ENCODE measurements at regions not wholly inside any gene's neighbourhood (a gene's known extent, or its start where the extent isn't known, plus 50 kb on each side); places are given as distances from the start of the nearest gene placed in this dataset.

DNA sequence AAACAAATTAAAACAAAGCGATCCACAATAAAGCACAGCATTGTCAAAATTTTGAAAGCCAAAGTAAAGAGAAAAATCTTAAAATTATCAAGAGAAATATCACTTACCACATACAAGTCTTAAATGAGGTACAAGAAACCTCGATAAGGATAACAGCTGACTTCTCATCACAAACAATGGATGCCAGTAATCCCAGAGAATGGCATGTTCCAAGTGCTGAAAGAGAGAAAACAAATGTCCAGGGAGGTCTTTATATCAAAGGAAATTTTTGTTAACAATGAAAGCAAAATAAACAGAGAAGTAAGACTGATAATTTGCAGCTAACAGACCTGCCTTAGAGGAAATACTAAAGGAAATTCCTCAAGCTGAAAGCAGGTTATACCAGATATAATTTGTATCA, 460.4 kb upstream of the HS3ST1 start:
- TF ChIP-seq CTCF (conservative IDR thresholded peaks at IDR 0.05; ENCODE audit: low read depth, low read length): no peak
- TF ChIP-seq EZH2 (IDR thresholded peaks at IDR 0.05; ENCODE audit: borderline replicate concordance, low read depth, low read length, poor library complexity, severe bottlenecking): no peak

All from A673 (cell line).